ENCODE measurements at regions not wholly inside any gene's neighbourhood (a gene's known extent, or its start where the extent isn't known, plus 50 kb on each side); places are given as distances from the start of the nearest gene placed in this dataset.

- DNase-seq: no peak
Measured at GRCh38 chr6:113437566-113437965, 419.6 kb upstream of the MARCKS start.

- no peak for DNase-seq
Measured at GRCh38 chr6:113439866-113440265, 417.3 kb upstream of the MARCKS start.

- DNase-seq: no peak
Measured at GRCh38 chr6:113442040-113442439, 415.1 kb upstream of the MARCKS start.

GRCh38 chr6:113445201-113445600 is 411.9 kb upstream of the MARCKS start:
- no peak for DNase-seq

GRCh38 chr6:113447088-113447831 is 409.9 kb upstream of the MARCKS start:
- no peak for DNase-seq

GRCh38 chr6:113449051-113449450 is 408.1 kb upstream of the MARCKS start:
- no peak for DNase-seq

- DNase-seq: no peak
Measured at GRCh38 chr6:113450061-113450465, 407.1 kb upstream of the MARCKS start.

DNA sequence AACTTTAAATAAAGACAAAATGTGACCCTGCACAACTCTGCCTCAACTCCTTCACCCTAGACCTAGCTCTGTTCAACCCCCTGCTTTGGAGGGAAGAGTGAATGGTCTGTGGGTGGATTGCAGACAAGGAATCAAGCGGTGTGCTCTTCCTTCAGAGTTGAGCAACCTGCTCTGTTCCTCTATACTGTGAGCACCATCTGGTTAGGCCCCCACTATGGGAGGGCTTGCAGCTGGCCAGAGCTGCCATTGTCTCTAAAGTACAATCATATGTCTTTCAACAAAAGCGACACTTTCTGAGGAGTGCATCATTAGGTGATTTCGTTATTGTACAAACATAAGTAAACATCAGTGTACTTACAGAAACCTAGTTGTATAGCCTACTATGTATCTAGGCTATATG is 406.1 kb upstream of the MARCKS start:
- DNase-seq: no peak

DNA sequence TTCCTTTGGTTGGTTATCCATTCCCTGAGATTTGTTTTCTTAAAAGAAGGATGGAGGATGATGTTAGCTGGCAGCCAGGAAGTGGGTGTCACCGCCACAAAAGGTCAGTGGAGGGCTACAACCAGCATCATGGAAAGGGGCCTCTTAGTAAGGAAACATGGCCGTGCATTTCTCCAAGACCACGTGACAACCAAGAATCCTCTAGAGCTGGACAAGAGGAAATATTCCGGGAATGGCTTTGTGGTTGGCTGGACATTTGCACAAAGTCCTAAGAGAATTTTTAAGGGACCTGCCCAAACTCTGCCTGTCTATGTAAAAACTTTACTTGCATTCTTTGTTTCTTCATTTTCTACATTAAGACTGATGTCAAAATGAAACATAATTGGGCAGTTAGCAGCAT is 399.9 kb upstream of the MARCKS start:
- no peak for DNase-seq

DNA sequence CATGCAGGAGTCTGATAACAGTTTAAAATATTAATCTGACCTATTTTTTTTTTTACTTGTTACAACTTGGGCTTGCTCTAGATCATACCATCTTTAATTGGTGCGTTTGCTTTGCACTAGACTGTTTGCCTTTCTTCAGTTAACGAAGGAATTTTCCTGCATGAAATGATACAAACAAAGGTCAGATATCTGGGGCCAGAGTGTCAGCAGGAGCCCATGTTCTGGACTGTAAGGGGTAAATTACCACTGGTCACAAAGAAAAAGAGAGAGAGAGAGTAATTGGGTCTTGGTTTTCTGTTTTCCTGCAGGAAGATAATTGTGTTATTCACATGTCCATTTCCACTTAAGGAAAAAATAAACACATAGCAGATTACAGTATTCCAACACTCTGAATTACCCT is 399.4 kb upstream of the MARCKS start:
- DNase-seq: no peak

GRCh38 chr6:113458368-113459010 is 398.7 kb upstream of the MARCKS start:
- no peak for DNase-seq

- DNase-seq: no peak
Measured at GRCh38 chr6:113461153-113461932, 395.8 kb upstream of the MARCKS start.

DNA sequence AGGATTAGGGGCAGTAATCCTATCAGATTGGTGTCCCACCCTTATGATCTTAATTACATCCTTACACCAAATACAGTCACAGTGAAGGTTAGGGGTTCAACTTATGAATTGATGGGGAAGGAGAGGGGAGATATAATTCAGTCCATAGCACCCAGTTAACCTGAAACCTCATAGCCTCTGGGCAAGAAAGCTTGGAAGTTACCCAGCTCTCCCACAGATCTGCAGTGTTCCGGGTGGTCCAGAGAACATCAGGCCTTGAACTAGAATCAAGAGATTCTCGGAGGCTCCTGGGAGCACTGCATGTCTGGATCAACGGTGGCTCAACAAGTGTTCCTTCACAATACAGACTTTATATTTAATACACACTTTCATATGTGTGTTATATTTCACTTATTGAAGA is 392.6 kb upstream of the MARCKS start:
- DNase-seq: no peak

GRCh38 chr6:113464960-113465359 is 392.2 kb upstream of the MARCKS start:
- DNase-seq: no peak

DNA sequence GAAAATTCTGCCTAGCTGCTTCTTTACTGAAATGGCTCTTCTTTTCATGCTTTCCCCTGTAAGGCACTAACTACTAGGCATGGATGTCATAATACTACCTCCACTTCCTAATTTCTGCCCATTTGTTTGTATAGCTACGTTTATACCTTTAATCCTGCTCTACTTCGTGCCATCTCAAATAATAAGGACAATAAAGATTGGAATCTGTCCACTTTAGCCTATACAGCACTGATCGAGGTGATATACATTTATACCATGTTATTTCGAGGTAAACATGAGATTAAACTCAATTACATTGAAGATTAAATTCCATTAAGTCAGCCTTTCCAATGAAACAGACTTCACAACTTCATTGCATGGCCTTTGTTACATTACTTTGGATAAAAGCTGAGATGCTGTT is 390.6 kb upstream of the MARCKS start:
- no peak for DNase-seq

DNA sequence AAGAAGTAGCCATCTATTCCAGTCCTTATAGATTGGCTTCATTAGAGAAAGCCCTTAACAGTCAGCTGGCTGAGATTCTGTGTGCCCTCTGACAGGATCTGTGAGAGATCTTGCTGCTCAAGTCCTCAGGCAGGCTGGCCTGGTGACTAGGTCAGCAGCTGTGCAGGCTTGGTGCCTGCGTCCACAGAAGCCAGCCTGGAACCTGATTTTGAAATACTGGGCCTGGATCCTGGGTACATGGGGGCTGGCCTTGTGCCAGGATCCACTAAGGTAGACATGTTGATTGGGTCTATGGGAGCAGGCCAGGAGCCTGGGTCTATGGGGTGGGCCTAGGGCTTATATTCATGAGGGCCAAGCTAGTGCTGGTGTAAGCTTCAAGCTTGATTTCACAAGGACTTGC is 381.8 kb upstream of the MARCKS start:
- no peak for DNase-seq

GRCh38 chr6:113476937-113477839 is 380.0 kb upstream of the MARCKS start:
- DNase-seq: no peak

- DNase-seq: no peak
Measured at GRCh38 chr6:113480616-113481015, 376.5 kb upstream of the MARCKS start.

- no peak for DNase-seq
Measured at GRCh38 chr6:113481458-113481857, 375.7 kb upstream of the MARCKS start.

GRCh38 chr6:113481910-113482309 is 375.2 kb upstream of the MARCKS start:
- DNase-seq: no peak

DNA sequence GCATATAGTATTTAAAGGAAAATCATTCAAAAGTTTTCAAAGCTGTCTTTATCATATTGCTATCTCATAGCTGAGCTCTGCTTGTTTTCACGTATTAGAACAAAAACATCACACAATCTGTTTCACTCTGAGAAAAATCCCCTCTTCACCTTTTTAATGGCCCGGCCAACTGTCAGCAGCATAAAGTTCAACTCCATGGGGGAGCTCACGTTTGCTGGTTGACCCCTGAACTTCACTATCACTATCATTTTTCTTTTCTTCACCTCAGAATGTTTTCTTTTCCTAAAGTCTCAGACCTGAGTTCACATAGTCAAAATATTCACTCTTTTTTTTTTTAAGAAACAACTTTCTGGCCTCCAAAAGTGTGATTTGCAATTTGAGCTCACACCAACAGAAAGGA is 374.4 kb upstream of the MARCKS start:
- DNase-seq: no peak

- no peak for DNase-seq
Measured at GRCh38 chr6:113486199-113486598, 370.9 kb upstream of the MARCKS start.

GRCh38 chr6:113487489-113488058 is 369.6 kb upstream of the MARCKS start:
- no peak for DNase-seq

Data from activated gamma-delta T cell treated with Interleukin-2 at 50 U/mL for 16 hours (primary cell).